ENCODE measurements at regions not wholly inside any gene's neighbourhood (a gene's known extent, or its start where the extent isn't known, plus 50 kb on each side); places are given as distances from the start of the nearest gene placed in this dataset.
"Not testable (repeated sequence)": the region's sequence is repeated elsewhere in the genome, so short reads cannot be mapped to it uniquely, and the experiment has no call there.

GRCh38 chr2:138243372-138243771 is 258.2 kb upstream of the SPOPL start:
- no peak overlapping the region for H3K9ac ChIP-seq
- no peaks in the 10 kb centered on the region for H4K20me1 ChIP-seq
- no peak overlapping the region for H3K27ac ChIP-seq
- no peaks in the 10 kb centered on the region for H3K27me3 ChIP-seq
- H3K4me3 ChIP-seq = no peak overlapping the region
- TF ChIP-seq Cebpa-rat (IDR thresholded peaks at IDR 0.05) = no peak
- no peaks in the 10 kb centered on the region for H3K9me3 ChIP-seq (replicated peaks in 1 of 11)
- no peak overlapping the region for H3K4me2 ChIP-seq
- H3K4me1 ChIP-seq = peaks cover 0 to 9% (median 7%) of the 10 kb centered on the region in 10 experiments; a peak in 12 of 20 replicates
- no peaks in the 10 kb centered on the region for H3K36me3 ChIP-seq

GRCh38 chr2:138244501-138244925 is 257.1 kb upstream of the SPOPL start:
- Histone ChIP-seq H3K9me3 (replicated peaks in 1 of 11) (no peaks in the 10 kb centered on the region), H3K4me2 (peak overlapping the region in 2 of 11 experiments; percentile 7 to 37; a peak in 3 of 22 replicates), H3K9ac (no peak overlapping the region), H3K36me3 (no peaks in the 10 kb centered on the region), H3K4me1 (peaks cover 0 to 9% (median 0%) of the 10 kb centered on the region in 10 experiments; a peak in 4 of 20 replicates), H3K4me3 (no peak overlapping the region), H3K27ac (no peak overlapping the region), H3K27me3 (no peaks in the 10 kb centered on the region), H4K20me1 (no peaks in the 10 kb centered on the region)
- no peak for TF ChIP-seq Cebpa-rat (IDR thresholded peaks at IDR 0.05)

GRCh38 chr2:138245310-138245709 is 256.3 kb upstream of the SPOPL start:
- no peaks in the 10 kb centered on the region for H4K20me1 ChIP-seq
- H3K9ac ChIP-seq = no peak overlapping the region
- H3K27ac ChIP-seq = no peak overlapping the region
- H3K36me3 ChIP-seq = no peaks in the 10 kb centered on the region
- peaks cover 0 to 9% (median 0%) of the 10 kb centered on the region in 10 experiments; a peak in 4 of 20 replicates for H3K4me1 ChIP-seq
- H3K27me3 ChIP-seq = no peaks in the 10 kb centered on the region
- no peak overlapping the region for H3K4me3 ChIP-seq
- no peak overlapping the region for H3K4me2 ChIP-seq
- no peaks in the 10 kb centered on the region for H3K9me3 ChIP-seq (replicated peaks in 1 of 11)
- TF ChIP-seq Cebpa-rat (IDR thresholded peaks at IDR 0.05) = no peak

- Histone ChIP-seq H3K9me3 (replicated peaks in 1 of 11) (no peaks in the 10 kb centered on the region), H3K4me3 (no peak overlapping the region), H3K36me3 (no peaks in the 10 kb centered on the region), H3K27me3 (no peaks in the 10 kb centered on the region), H3K4me1 (peaks cover 0 to 9% (median 0%) of the 10 kb centered on the region in 10 experiments; a peak in 4 of 20 replicates), H3K27ac (no peak overlapping the region), H4K20me1 (no peaks in the 10 kb centered on the region), H3K4me2 (no peak overlapping the region), H3K9ac (no peak overlapping the region)
- TF ChIP-seq Cebpa-rat (IDR thresholded peaks at IDR 0.05) = no peak
Measured at GRCh38 chr2:138247302-138247701, 254.3 kb upstream of the SPOPL start.

GRCh38 chr2:138249207-138249606 is 252.4 kb upstream of the SPOPL start:
- Histone ChIP-seq H3K36me3 (no peaks in the 10 kb centered on the region), H3K9ac (no peak overlapping the region), H4K20me1 (no peaks in the 10 kb centered on the region), H3K4me1 (peaks cover 0 to 9% (median 0%) of the 10 kb centered on the region in 10 experiments; a peak in 4 of 20 replicates), H3K4me2 (no peak overlapping the region), H3K4me3 (no peak overlapping the region), H3K27ac (no peak overlapping the region), H3K27me3 (no peaks in the 10 kb centered on the region), H3K9me3 (replicated peaks in 1 of 11) (peaks cover 0 to 9% (median 5%) of the 10 kb centered on the region in 11 experiments; a peak in 10 of 22 replicates)
- TF ChIP-seq Cebpa-rat (IDR thresholded peaks at IDR 0.05) = no peak

- not testable (repeated sequence) for H3K9ac ChIP-seq, H4K20me1 ChIP-seq, H3K4me2 ChIP-seq, H3K36me3 ChIP-seq, H3K27me3 ChIP-seq, H3K4me1 ChIP-seq, H3K4me3 ChIP-seq, H3K27ac ChIP-seq
- H3K9me3 ChIP-seq (replicated peaks in 1 of 11) = peaks cover 0 to 13% (median 6%) of the 10 kb centered on the region in 11 experiments; a peak in 10 of 22 replicates
Measured at GRCh38 chr2:138250843-138251320, 250.7 kb upstream of the SPOPL start.

GRCh38 chr2:138252587-138252986 is 249.0 kb upstream of the SPOPL start:
- no peaks in the 10 kb centered on the region for H4K20me1 ChIP-seq
- TF ChIP-seq Cebpa-rat (IDR thresholded peaks at IDR 0.05) = no peak

GRCh38 chr2:138255670-138256069 is 245.9 kb upstream of the SPOPL start:
- Histone ChIP-seq H4K20me1 (no peaks in the 10 kb centered on the region), H3K4me2 (no peak overlapping the region), H3K27me3 (no peaks in the 10 kb centered on the region), H3K36me3 (no peaks in the 10 kb centered on the region), H3K9me3 (replicated peaks in 1 of 11) (peaks cover 0 to 14% (median 6%) of the 10 kb centered on the region in 11 experiments; a peak in 10 of 22 replicates), H3K27ac (no peak overlapping the region), H3K9ac (no peak overlapping the region), H3K4me3 (no peak overlapping the region), H3K4me1 (no peaks in the 10 kb centered on the region)
- TF ChIP-seq Cebpa-rat (IDR thresholded peaks at IDR 0.05) = no peak

More at GRCh38 chr2:138252587-138252986, 249.0 kb upstream of the SPOPL start:
- no peak overlapping the region for H3K27ac ChIP-seq
- no peak overlapping the region for H3K4me3 ChIP-seq
- H3K27me3 ChIP-seq = no peaks in the 10 kb centered on the region
- H3K9me3 ChIP-seq (replicated peaks in 1 of 11) = peaks cover 0 to 13% (median 6%) of the 10 kb centered on the region in 11 experiments; a peak in 10 of 22 replicates
- H3K9ac ChIP-seq = no peak overlapping the region
- no peak overlapping the region for H3K4me2 ChIP-seq
- H3K36me3 ChIP-seq = no peaks in the 10 kb centered on the region
- H3K4me1 ChIP-seq = no peaks in the 10 kb centered on the region

- Histone ChIP-seq H3K9ac (no peak overlapping the region), H3K4me2 (peak overlapping the region in 4 of 11 experiments; percentile 19 to 34 (median 24); a peak in 6 of 22 replicates), H3K4me3 (no peak overlapping the region), H3K9me3 (replicated peaks in 1 of 11) (peaks cover 7 to 29% (median 10%) of the 10 kb centered on the region in 11 experiments), H3K27ac (no peak overlapping the region), H3K4me1 (peaks cover 0 to 11% (median 5%) of the 10 kb centered on the region in 10 experiments; a peak in 6 of 20 replicates), H3K36me3 (no peaks in the 10 kb centered on the region), H3K27me3 (no peaks in the 10 kb centered on the region), H4K20me1 (no peaks in the 10 kb centered on the region)
- TF ChIP-seq Cebpa-rat (IDR thresholded peaks at IDR 0.05) = no peak
Measured at GRCh38 chr2:138267161-138267901, 234.2 kb upstream of the SPOPL start.

Data from BLaER1 treated with 17β-estradiol and CSF1 and Interleukin-3, amounts not matched to agents 10 nM and 100 nM (cell line).